H1 (cell line): ENCODE measurements at regions not wholly inside any gene's neighbourhood (a gene's known extent, or its start where the extent isn't known, plus 50 kb on each side); places are given as distances from the start of the nearest gene placed in this dataset.

ENCODE experiments used
- CTCF ChIA-PET: fragments of 300-600 bp; sonication (Branson Sonifier 250); formaldehyde crosslinking; loops from one replicate; lab custom pipeline; 2021; ENCODE audit not compliant: partially characterized antibody; lab: Charles Lee
- POLR2A ChIA-PET: fragments of 300-600 bp; sonication (Branson Sonifier 250); formaldehyde crosslinking; loops from one replicate; lab custom pipeline; 2021; ENCODE audit warnings: inconsistent platforms; ENCODE audit not compliant: partially characterized antibody; lab: Charles Lee
- DNase-seq, 2 experiments: peaks; one replicate each; pipeline versions ENCODE4 v3.0.0 to v3.0.0-alpha.2; 2010 to 2022; ENCODE audit warnings: low spot score in 2 of 2, low read depth in 1 of 2, mixed read lengths in 1 of 2
- FAIRE-seq: peaks from 2 replicates; lab custom pipeline; 2011; peaks lifted over from hg19 to GRCh38; lab: Jason Lieb, UNC
- H2AFZ ChIP-seq: 2 replicates; pipeline ENCODE4 v1.8.1; 2012; ENCODE audit warnings: low read length, inconsistent platforms
- H2AK5ac ChIP-seq: 2 replicates; pipeline ENCODE4 v1.6.1; 2013; ENCODE audit warnings: low read depth, low read length
- H2BK120ac ChIP-seq: replicated peaks from 2 replicates; pipeline ENCODE3; 2013; ENCODE audit warnings: low read depth, low read length, inconsistent platforms
- H2BK12ac ChIP-seq: 2 replicates; pipeline ENCODE4 v1.6.1; 2013; ENCODE audit warnings: low read depth, low read length
- H2BK15ac ChIP-seq: 2 replicates; pipeline ENCODE4 v1.6.1; 2013; ENCODE audit warnings: low read length
- H2BK20ac ChIP-seq: 2 replicates; pipeline ENCODE4 v1.6.1; 2013; ENCODE audit warnings: low read length
- H2BK5ac ChIP-seq: 2 replicates; pipeline ENCODE4 v1.6.1; 2013; ENCODE audit warnings: low read depth, low read length
- H3K14ac ChIP-seq: 2 replicates; pipeline ENCODE4 v1.6.1; 2013; ENCODE audit warnings: inconsistent platforms; ENCODE audit not compliant: insufficient read length
- H3K18ac ChIP-seq: 2 replicates; pipeline ENCODE4 v1.6.1; 2013; ENCODE audit warnings: low read length; ENCODE audit errors: extremely low read depth
- H3K23ac ChIP-seq: 2 replicates; pipeline ENCODE4 v1.6.1; 2013; ENCODE audit warnings: inconsistent platforms; ENCODE audit not compliant: insufficient read length
- H3K23me2 ChIP-seq: 2 replicates; pipeline ENCODE4 v1.6.1; 2013; ENCODE audit warnings: low read depth, low read length
- H3K27ac ChIP-seq: 2 replicates; pipeline ENCODE4 v1.6.1; 2011; ENCODE audit warnings: low read depth, low read length, inconsistent platforms
- H3K27me3 ChIP-seq, 4 experiments: replicated peaks in 1 of 4; 1 replicate in 1 of 4; 2 replicates in 3 of 4; pipeline versions ENCODE4 v1.6.1 to v1.8.1; 2011 to 2013; ENCODE audit warnings: low read length in 3 of 4, mild to moderate bottlenecking in 3 of 4, inconsistent platforms in 2 of 4, mixed read lengths in 2 of 4, moderate library complexity in 1 of 4; ENCODE audit not compliant: control insufficient read depth in 3 of 4, insufficient read depth in 3 of 4; ENCODE audit errors: extremely low read depth in 1 of 4
- H3K36me3 ChIP-seq, 4 experiments: 2 replicates each; pipeline versions ENCODE4 v1.6.1 to v1.8.1; 2011 to 2013; ENCODE audit warnings: mild to moderate bottlenecking in 4 of 4, low read length in 3 of 4, moderate library complexity in 2 of 4, control low read depth in 1 of 4, inconsistent platforms in 1 of 4; ENCODE audit not compliant: insufficient read depth in 4 of 4, control insufficient read depth in 2 of 4
- H3K4ac ChIP-seq: replicated peaks from 2 replicates; pipeline ENCODE3; 2013; ENCODE audit warnings: low read length, low read depth, mixed read lengths, inconsistent platforms; ENCODE audit not compliant: insufficient read length
- H3K4me1 ChIP-seq, 4 experiments: replicated peaks in 1 of 4; 1 replicate in 1 of 4; 2 replicates in 3 of 4; pipeline versions ENCODE4 v1.6.1 to v1.8.1; 2011 to 2013; ENCODE audit warnings: low read length in 3 of 4, inconsistent platforms in 2 of 4, mixed read lengths in 1 of 4; ENCODE audit not compliant: insufficient read depth in 4 of 4, control insufficient read depth in 3 of 4
- H3K4me2 ChIP-seq, 2 experiments: 2 replicates each; pipeline versions ENCODE4 v1.6.1 to v1.8.1; 2011 to 2013; ENCODE audit warnings: low read depth in 2 of 2, low read length in 2 of 2, control low read depth in 1 of 2, inconsistent platforms in 1 of 2, mild to moderate bottlenecking in 1 of 2; ENCODE audit not compliant: insufficient read depth in 1 of 2
- H3K4me3 ChIP-seq, 4 experiments: fragments of 200-600, 300-600 bp in 1 of 4; sonication (generic), shearing (Covaris generic), sonication (Bioruptor Twin) in 1 of 4; 2 replicates each; pipeline versions ENCODE4 v1.5.1 to v1.8.1; 2011 to 2016; ENCODE audit warnings: low read length in 4 of 4, low read depth in 3 of 4, control low read depth in 2 of 4, inconsistent platforms in 2 of 4, mild to moderate bottlenecking in 2 of 4, mixed read lengths in 1 of 4, moderate library complexity in 1 of 4; ENCODE audit not compliant: insufficient read depth in 2 of 4; ENCODE audit errors: extremely low read depth in 1 of 4
- H3K56ac ChIP-seq: replicated peaks from 2 replicates; pipeline ENCODE3; 2013; ENCODE audit warnings: low read depth, mild to moderate bottlenecking, mixed read lengths, low read length, inconsistent platforms; ENCODE audit not compliant: insufficient read length
- H3K79me1 ChIP-seq: 2 replicates; pipeline ENCODE4 v1.6.1; 2013; ENCODE audit warnings: low read depth, low read length, control low read depth
- H3K79me2 ChIP-seq, 2 experiments: 2 replicates each; pipeline versions ENCODE4 v1.6.1 to v1.8.1; 2012 to 2013; ENCODE audit warnings: low read length in 2 of 2, mild to moderate bottlenecking in 2 of 2, inconsistent platforms in 1 of 2; ENCODE audit not compliant: insufficient read depth in 2 of 2, control insufficient read depth in 1 of 2
- H3K9ac ChIP-seq, 4 experiments: replicated peaks in 1 of 4; 1 replicate in 1 of 4; 2 replicates in 3 of 4; pipeline versions ENCODE4 v1.6.1 to v1.8.1; 2011 to 2013; ENCODE audit warnings: low read depth in 3 of 4, low read length in 3 of 4, control low read depth in 2 of 4, mild to moderate bottlenecking in 2 of 4, moderate library complexity in 2 of 4, inconsistent platforms in 1 of 4; ENCODE audit errors: extremely low read depth in 1 of 4
- H3K9me3 ChIP-seq, 2 experiments: 2 replicates each; pipeline versions ENCODE4 v1.6.1 to v1.8.1; 2012 to 2013; ENCODE audit warnings: mild to moderate bottlenecking in 2 of 2, moderate library complexity in 2 of 2, control low read depth in 1 of 2, inconsistent platforms in 1 of 2, low read depth in 1 of 2, low read length in 1 of 2, mixed read lengths in 1 of 2; ENCODE audit not compliant: insufficient read depth in 2 of 2
- H4K20me1 ChIP-seq, 2 experiments: replicated peaks in 1 of 2; 2 replicates each; pipeline versions ENCODE3 to v1.8.1; 2011 to 2013; ENCODE audit warnings: inconsistent platforms in 2 of 2, low read length in 2 of 2, mild to moderate bottlenecking in 1 of 2; ENCODE audit not compliant: insufficient read depth in 2 of 2, control insufficient read depth in 1 of 2
- H4K5ac ChIP-seq: 2 replicates; pipeline ENCODE4 v1.6.1; 2013; ENCODE audit warnings: low read length, low read depth, mixed read lengths, inconsistent platforms; ENCODE audit not compliant: insufficient read length
- H4K8ac ChIP-seq: 2 replicates; pipeline ENCODE4 v1.8.0; 2013; ENCODE audit warnings: mild to moderate bottlenecking, moderate library complexity, low read length, inconsistent platforms; ENCODE audit not compliant: insufficient read depth; ENCODE audit errors: extremely low read depth
- H4K91ac ChIP-seq: replicated peaks from 2 replicates; pipeline ENCODE3; 2013; ENCODE audit warnings: low read length, mixed read lengths, inconsistent platforms; ENCODE audit not compliant: insufficient read length
- CBX8 ChIP-seq: fragments of 300-800, 300-1000 bp; sonication (generic); IDR thresholded peaks from 2 replicates; pipeline ENCODE4 v1.7.1; 2016; ENCODE audit warnings: low read depth, low read length, borderline replicate concordance
- HDAC2 ChIP-seq, 2 experiments: fragments of 300-600 bp in 1 of 2; sonication (generic) in 1 of 2; IDR thresholded peaks; 2 replicates each; pipeline ENCODE4 v1.6.1; 2011 to 2012; ENCODE audit warnings: low read depth in 2 of 2, low read length in 2 of 2, mild to moderate bottlenecking in 2 of 2, moderate library complexity in 2 of 2, borderline replicate concordance in 1 of 2, inconsistent platforms in 1 of 2
- KDM1A ChIP-seq: fragments of 200-600, 300-600 bp; sonication (generic); IDR thresholded peaks from 2 replicates; pipeline ENCODE4 v1.7.1; 2016; ENCODE audit warnings: mild to moderate bottlenecking, low read length, borderline replicate concordance
- RBBP5 ChIP-seq: IDR thresholded peaks from 2 replicates; pipeline ENCODE4 v1.7.1; 2012; ENCODE audit warnings: low read depth, mild to moderate bottlenecking, inconsistent platforms, low read length, moderate library complexity, borderline replicate concordance
- SIRT6 ChIP-seq: IDR thresholded peaks from one replicate; pipeline ENCODE4 v1.7.1; 2012; ENCODE audit warnings: low read length, inconsistent platforms
- SIX5 ChIP-seq: IDR thresholded peaks from 2 replicates; pipeline ENCODE4 v1.6.1; 2011; ENCODE audit warnings: mild to moderate bottlenecking, low read depth, low read length
- SP4 ChIP-seq: IDR thresholded peaks from 2 replicates; pipeline ENCODE4 v1.6.1; 2012; ENCODE audit warnings: low read length, inconsistent platforms
- SRF ChIP-seq: IDR thresholded peaks from 2 replicates; pipeline ENCODE4 v1.6.1; 2011; ENCODE audit warnings: mild to moderate bottlenecking, low read depth, low read length, moderate library complexity
- TAF1 ChIP-seq: IDR thresholded peaks from 2 replicates; pipeline ENCODE4 v1.6.1; 2011; ENCODE audit warnings: mild to moderate bottlenecking, low read depth, low read length
- ZNF274 ChIP-seq: IDR thresholded peaks from 2 replicates; pipeline ENCODE4 v1.7.0; 2012; ENCODE audit warnings: low read length, borderline replicate concordance; ENCODE audit errors: extremely low read depth
- WGBS, 2 experiments: shearing (Covaris generic) in 1 of 2; methylation state at CpG; one replicate each; pipeline versions ENCODE4 v1.1.6 to v1.1.7; 2013 to 2015; ENCODE audit warnings: low lambda C conversion rate in 2 of 2, mixed read lengths in 2 of 2, inconsistent platforms in 1 of 2, low coverage in 1 of 2, missing lambda C conversion rate in 1 of 2; ENCODE audit not compliant: insufficient replicate concordance in 2 of 2, insufficient coverage in 1 of 2, insufficient read length in 1 of 2; ENCODE audit errors: extremely low coverage in 1 of 2, missing lambda C conversion rate in 1 of 2; 5-methylcytosine and 5-hydroxymethylcytosine counted together
- TF ChIP-seq, protein P1 (sequence below), 3 experiments: IDR thresholded peaks; 1 replicate in 2 of 3; 2 replicates in 1 of 3; pipeline versions ENCODE4 v1.5.1 to v1.6.1; 2011; ENCODE audit warnings: low read length in 3 of 3, mild to moderate bottlenecking in 3 of 3, inconsistent platforms in 2 of 3, low read depth in 1 of 3, moderate library complexity in 1 of 3; ENCODE audit not compliant: insufficient read depth in 1 of 3; ENCODE audit errors: control extremely low read depth in 1 of 3
- TF ChIP-seq, protein P2 (sequence below): IDR thresholded peaks from 2 replicates; pipeline ENCODE4 v1.6.1; 2012; ENCODE audit warnings: inconsistent platforms

DNA sequence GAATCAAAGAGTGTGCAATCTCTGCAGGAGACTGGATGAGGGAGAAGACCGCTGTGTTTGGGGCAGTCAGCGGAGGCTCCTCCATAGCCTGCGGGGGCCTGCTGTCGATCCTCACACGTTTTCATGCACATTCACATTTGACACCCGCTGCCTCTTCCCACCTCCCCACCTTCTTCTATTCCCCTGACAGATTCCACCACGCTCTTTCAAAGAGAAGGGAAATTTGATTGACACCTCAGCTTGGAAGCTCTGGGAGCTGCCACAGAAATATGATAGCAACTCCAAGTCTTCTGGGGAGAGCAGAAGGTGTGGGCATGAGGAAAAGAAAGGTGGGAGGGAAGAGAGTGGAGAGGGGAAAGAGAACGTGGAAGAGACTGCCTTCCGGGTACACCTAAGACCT is 87.5 kb downstream of the BOD1L2 start:
- whole genome bisulfite sequencing, 2 experiments = 73% methylated on average over 7 of the region's 9 CpGs; no CpG with 5 or more reads in 1 of the 2 experiments
- H3K4me1 ChIP-seq = peaks cover 0 to 10% (median 3%) of the 10 kb centered on the region in 4 experiments; a peak in 2 of 7 replicates
- H3K27me3 ChIP-seq = no peaks in the 10 kb centered on the region; a peak in 1 of 7 replicates
- no peak overlapping the region for H3K56ac ChIP-seq
- H4K5ac ChIP-seq = no peak overlapping the region
- no peak overlapping the region for H4K91ac ChIP-seq
- no peak overlapping the region for H2BK12ac ChIP-seq
- no peak overlapping the region for H3K18ac ChIP-seq
- no peak for FAIRE-seq
- ChIA-PET POLR2A (no interaction called here), CTCF (interaction anchor here (0.6 to 1.6 kb wide), 3 partner anchors 10 to 487 kb away, joined by 3 read pairs; no protein-coding TSS in a partner anchor)
- no peaks in the 10 kb centered on the region for H3K36me3 ChIP-seq
- DNase-seq = no peak
- no peak overlapping the region for H2AFZ ChIP-seq
- H2BK5ac ChIP-seq = no peak overlapping the region
- no peak overlapping the region for H3K23ac ChIP-seq
- no peak overlapping the region for H3K4ac ChIP-seq
- no peak overlapping the region for H3K9ac ChIP-seq
- H3K4me3 ChIP-seq = no peak overlapping the region
- peaks cover 2% of the 10 kb centered on the region; the same call in 1 of the 2 replicates for H3K23me2 ChIP-seq
- H2BK120ac ChIP-seq = no peak overlapping the region
- H2AK5ac ChIP-seq = no peak overlapping the region
- no peak overlapping the region for H2BK15ac ChIP-seq
- H4K20me1 ChIP-seq = no peaks in the 10 kb centered on the region
- H3K79me2 ChIP-seq = no peaks in the 10 kb centered on the region
- no peaks in the 10 kb centered on the region for H3K9me3 ChIP-seq
- H3K4me2 ChIP-seq = no peak overlapping the region
- no peak overlapping the region for H2BK20ac ChIP-seq
- H4K8ac ChIP-seq = no peak overlapping the region
- H3K79me1 ChIP-seq = no peaks in the 10 kb centered on the region
- no peak overlapping the region for H3K27ac ChIP-seq
- no peak overlapping the region for H3K14ac ChIP-seq
- TF ChIP-seq, protein P1, sequence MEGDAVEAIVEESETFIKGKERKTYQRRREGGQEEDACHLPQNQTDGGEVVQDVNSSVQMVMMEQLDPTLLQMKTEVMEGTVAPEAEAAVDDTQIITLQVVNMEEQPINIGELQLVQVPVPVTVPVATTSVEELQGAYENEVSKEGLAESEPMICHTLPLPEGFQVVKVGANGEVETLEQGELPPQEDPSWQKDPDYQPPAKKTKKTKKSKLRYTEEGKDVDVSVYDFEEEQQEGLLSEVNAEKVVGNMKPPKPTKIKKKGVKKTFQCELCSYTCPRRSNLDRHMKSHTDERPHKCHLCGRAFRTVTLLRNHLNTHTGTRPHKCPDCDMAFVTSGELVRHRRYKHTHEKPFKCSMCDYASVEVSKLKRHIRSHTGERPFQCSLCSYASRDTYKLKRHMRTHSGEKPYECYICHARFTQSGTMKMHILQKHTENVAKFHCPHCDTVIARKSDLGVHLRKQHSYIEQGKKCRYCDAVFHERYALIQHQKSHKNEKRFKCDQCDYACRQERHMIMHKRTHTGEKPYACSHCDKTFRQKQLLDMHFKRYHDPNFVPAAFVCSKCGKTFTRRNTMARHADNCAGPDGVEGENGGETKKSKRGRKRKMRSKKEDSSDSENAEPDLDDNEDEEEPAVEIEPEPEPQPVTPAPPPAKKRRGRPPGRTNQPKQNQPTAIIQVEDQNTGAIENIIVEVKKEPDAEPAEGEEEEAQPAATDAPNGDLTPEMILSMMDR (IDR thresholded peaks at IDR 0.05; ENCODE audit: control extremely low read depth in 1 of 3, insufficient read depth in 1 of 3, low read depth in 1 of 3, low read length in 3 of 3) = no peak
- TF ChIP-seq RBBP5 (no peak), CBX8 (no peak), TAF1 (no peak), SIRT6 (no peak), SP4 (no peak), HDAC2 (IDR thresholded peaks at IDR 0.05; ENCODE audit: borderline replicate concordance in 1 of 2, low read depth in 2 of 2, low read length in 2 of 2) (no peak), KDM1A (no peak), SIX5 (no peak), SRF (no peak), ZNF274 (no peak)
- TF ChIP-seq, protein P2, sequence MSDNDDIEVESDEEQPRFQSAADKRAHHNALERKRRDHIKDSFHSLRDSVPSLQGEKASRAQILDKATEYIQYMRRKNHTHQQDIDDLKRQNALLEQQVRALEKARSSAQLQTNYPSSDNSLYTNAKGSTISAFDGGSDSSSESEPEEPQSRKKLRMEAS = no peak
